HG02610 (cell line): ENCODE measurements at regions not wholly inside any gene's neighbourhood (a gene's known extent, or its start where the extent isn't known, plus 50 kb on each side); places are given as distances from the start of the nearest gene placed in this dataset.
"Not testable (repeated sequence)": the region's sequence is repeated elsewhere in the genome, so short reads cannot be mapped to it uniquely, and the experiment has no call there.

ENCODE experiments used
- ATAC-seq: cut with Tn5 transposase; IDR thresholded peaks from one replicate; pipeline ENCODE4 v1.9.1; 2021; ENCODE audit warnings: mild to moderate bottlenecking, moderate library complexity; ENCODE audit not compliant: unreplicated experiment

DNA sequence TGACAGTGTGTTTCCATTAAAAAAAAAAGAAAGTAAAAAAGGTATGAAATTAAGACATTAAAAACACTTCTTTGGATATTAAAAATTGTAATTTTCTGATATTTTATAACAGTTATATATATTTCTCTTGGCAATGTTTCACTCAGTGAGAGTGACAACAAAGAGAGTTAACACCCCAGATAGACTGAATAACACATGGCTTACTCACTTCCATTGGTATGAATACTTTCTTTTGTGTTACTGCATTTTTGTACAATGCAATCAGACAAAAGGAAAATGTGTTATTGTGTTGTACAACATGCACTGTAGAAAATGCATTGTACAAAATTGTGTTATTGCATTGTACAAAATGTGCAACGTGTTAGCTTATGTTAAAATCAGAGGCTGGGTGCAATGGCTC, 676.6 kb upstream of the AMELY start:
- not testable (repeated sequence) for ATAC-seq

DNA sequence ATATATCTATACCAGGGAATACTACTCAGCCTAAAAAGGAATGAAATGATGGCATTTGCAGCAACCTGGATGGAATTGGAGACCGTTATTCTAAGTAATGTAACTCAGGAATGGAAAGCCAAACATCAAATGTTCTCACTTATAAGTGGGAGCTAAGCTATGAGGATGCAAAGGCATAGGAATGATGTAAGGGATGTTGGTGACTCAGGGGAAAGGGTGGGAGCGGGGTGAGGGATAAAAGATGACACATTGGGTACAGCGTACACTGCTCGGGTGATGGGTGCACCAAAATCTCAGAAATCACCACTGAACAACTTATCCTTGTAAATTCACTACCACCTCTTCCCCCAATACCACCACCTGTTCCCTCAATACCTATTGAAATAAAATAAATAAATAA, 651.0 kb upstream of the AMELY start:
- no peak for ATAC-seq

- no peak for ATAC-seq
These were observed 646.1 kb upstream of the AMELY start for GRCh38 chrY:7557675-7558074.

- no peak for ATAC-seq
These were observed 643.5 kb upstream of the AMELY start for GRCh38 chrY:7555006-7555405.

GRCh38 chrY:7545060-7545459, 633.5 kb upstream of the AMELY start:
- no peak for ATAC-seq

GRCh38 chrY:7544172-7544770, 632.7 kb upstream of the AMELY start:
- no peak for ATAC-seq

GRCh38 chrY:7543506-7543905, 632.0 kb upstream of the AMELY start:
- ATAC-seq = no peak

DNA sequence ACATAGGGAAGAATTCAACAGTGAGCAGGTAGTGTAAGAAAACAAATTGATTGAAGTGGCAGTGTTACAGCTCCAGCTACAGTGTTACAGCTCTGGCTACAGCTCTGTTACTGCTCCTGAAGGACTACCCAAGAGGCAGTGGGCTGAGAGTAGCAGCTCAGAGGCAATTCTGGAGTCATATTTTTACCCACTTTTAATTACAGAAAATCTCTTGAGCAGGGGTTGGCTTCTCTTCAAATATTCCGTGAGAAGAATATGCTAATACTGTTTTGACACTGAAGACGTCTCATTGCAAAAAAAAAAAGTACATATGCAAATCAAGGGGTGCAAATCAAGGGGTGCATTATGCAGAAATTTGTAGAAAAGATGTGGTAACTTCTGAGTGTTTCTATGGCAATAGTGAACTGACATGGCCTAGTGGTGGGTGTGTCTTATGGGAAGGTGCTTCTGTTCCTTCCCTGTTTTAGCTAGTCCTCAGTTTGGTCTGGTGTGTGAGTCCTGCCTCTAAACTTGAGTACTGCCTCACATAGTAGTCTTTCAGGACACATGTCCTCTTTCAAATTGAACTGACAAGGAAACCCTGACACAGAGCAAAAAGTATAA, 630.8 kb upstream of the AMELY start:
- ATAC-seq = no peak

DNA sequence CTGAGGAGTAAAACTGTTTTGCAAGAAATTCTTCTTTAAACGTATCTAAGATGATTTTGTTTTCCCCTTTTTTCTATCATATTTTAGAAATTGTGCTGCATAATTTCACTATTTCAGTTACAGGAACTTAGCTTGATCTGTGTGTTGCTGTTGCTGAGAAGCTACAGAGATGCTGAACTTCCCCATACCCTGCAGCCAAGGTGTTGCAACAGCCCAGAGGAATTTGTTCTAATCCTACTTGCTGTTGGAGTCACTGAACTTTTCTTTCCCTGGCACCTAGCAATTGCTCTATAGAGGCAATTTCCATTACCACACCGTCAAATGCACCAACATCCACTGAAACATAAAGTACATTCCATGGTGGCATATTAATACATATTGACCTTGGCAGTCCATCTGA, 617.8 kb upstream of the AMELY start:
- no peak for ATAC-seq

GRCh38 chrY:7527568-7527967, 616.0 kb upstream of the AMELY start:
- not testable (repeated sequence) for ATAC-seq

DNA sequence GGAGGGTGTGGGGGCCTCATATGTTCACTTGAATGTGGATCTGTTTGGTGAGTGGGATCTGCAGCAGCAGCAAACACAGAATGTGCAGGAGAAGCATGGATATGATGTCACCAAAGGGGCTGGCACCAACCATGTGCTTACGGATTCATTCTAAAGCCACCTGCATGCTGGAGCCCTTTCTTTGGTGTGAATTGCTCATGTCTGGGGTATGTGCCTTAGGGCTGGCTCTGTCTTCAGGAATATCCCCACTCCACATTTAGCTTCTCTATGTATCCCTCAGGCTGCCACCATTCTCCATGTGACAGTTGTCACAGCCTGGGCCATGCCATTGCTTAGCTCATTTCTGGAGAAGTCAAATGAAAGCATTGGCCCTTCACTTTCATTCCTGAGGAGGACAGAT, 606.8 kb upstream of the AMELY start:
- no peak for ATAC-seq

- ATAC-seq = no peak
These were observed 604.7 kb upstream of the AMELY start for GRCh38 chrY:7516268-7516667.

- no peak for ATAC-seq
These were observed 604.3 kb upstream of the AMELY start for GRCh38 chrY:7515812-7516211.

DNA sequence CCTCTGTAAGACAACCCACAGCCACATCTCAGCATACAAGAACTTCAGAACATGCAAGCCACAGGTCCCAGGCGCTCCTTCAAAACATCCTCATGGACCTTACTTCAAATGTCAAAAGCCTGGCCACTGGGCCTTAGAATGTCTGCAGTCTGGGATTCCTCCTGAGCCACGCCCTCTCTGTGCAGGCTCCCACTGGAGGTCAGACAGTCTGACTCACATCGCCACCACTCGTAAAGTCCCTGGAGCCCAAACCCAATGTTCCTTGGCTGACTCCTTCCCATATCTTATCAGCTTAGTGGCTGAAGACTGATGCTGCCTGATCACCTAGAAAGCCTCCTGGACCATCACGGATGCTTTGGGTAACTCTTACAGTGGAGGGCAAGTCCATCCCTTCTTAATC, 591.3 kb upstream of the AMELY start:
- ATAC-seq = no peak

- ATAC-seq = no peak
These were observed 589.7 kb upstream of the AMELY start for GRCh38 chrY:7501236-7501635.

DNA sequence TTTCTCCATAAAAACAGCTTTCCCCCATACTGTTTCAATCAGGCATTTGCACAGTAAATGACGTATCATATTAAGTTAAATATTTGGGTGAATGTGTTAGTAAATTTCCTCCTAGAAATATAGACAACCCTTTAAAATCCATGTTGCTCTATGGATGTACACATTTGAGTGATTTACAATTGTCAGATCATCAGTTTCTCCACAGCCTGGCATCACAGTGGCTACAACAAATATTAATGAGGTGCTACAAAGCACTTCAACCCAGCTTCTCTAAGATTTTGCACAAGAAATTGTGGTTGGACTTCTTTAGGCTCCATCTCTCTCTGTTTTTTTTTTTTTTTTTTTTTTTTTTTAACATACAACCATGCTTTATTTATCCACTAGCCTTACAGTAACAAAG, 584.4 kb upstream of the AMELY start:
- no peak for ATAC-seq

DNA sequence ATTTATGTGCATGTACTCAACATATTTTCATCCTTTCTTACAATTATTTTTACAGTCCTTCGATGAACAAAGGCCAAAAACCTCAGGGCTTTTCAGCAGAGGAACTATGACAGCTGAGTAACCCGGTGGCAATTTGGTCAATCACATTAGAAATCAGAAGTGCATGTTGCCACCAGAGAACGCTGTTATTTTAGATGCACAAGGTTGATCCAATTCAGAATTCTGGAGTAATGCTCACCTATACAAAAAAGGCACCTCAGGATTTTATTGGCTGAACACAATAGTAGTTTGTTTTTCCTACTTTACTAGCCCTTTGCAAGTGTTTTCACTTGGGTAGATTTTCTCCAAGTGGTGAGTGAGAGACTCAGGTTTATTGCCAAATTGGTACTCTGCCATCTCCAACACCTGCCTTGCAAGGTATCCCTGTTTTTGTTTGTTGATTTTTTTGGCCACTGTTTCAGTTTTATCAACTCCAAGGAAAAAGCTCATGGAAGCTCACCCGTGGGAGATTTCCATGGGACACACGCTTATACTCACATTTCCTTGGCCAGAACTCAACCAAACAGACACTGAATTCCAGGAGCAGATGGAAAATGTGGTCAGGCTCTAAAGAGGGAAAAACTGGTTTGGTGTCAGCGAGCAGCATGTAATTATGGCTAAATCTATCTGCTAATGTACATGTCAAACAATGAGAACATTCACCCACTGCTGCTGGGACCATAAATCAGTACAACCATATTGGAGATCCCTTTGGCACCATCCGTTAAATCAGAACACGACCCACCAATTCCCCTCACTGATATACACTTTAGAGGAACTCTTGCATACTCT, 573.1 kb upstream of the AMELY start:
- not testable (repeated sequence) for ATAC-seq

DNA sequence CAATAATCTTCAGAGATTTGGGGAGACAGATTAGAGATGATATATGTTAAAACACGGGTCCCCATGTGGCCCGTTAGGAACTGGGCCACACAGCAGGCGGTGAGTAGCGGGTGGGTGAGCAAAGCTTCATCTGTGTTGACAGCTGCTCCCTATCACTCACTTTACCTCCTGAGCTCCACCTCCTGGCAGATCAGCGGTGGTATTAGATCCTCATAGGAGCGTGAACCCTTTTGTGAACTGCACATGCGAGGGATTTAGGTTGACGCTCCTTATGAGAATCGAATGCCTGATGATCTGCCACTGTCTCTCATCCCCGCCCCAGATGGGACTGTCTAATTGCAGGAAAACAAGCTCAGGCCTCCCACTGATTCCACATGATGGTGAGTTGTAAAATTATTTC, 560.4 kb upstream of the AMELY start:
- ATAC-seq = no peak

DNA sequence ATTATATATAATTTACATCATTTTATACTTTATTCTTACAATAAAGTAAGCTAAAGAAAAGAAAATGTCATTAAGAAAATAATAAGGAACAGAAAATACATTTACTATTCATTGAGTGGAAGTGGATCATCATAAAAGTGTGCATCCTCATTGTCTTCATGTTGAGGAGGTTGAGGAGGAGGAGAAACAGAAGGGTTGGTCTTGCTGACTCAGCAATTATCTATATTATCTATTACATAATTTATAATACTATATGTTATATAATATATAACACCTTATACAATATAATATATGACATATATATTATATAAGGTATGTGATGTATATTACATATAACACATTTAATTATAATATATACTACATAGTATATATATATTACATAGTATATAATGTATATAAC, 558.5 kb upstream of the AMELY start:
- ATAC-seq = no peak

DNA sequence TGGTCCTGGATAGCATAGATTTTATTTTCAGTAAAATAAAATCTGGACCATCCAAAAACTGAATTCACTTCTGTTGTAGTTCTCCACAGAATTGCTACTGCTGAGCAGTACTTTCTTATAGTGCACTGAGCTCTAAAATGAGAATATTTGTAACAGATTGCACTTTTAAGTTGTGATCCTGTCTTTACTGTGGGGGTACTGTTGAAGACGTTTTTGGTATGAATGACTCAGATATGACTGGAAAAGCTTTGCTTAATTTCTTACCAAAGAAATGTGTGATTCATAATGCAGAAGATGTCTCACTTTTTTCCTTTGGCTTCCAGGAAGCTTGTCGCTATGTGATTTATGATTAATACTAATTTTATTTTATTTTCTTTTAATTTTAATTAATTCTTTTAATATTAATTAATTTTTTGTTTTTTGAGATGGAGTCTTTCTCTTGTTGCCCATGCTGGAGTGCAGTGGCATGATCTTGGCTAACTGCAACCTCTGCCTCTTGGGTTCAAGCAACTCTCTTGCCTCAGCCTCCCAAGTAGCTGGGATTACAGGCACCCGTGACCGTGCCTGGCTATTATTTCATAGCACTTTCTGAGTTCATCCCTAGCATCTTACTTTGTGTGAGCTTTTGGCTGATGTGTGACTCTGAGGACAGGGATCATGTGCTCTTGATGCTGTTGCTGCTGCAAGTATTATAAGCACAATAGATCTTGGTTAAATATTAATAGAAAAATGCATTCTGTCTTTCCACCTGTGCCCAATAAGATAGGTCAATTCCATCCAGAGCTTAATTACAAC, 557.6 kb upstream of the AMELY start:
- no peak for ATAC-seq

DNA sequence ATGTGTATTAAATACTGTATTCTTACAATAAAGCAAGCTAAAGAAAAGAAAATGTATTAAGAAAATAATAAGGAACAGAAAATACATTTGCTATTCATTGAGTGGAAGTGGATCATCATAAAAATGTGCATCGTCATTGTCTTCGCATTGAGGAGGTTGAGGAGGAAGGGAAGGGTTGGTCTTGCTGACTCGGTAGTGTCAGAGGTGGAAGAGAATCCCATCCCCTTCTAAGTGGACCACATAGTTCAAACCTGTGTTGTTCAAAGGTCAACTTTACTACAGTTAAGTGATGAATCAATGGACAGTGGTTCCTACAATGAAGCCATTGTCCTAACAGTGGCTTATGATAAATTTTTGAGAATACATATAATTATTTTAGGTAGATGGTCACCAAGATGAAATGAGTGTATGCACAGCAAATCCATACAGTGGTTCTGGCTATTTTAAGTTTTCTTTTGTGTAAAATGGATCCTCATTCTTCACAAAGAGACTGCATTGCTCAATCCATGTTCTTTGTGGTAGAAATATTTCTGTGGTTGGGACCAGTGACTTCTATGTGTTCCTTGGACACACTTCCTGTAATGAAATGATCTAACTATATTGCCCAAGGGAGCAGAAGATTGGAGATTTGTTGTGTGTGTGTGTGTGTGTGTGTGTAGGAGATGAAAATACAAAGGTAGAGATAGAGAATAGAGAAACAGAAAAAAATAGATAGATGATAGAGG, 556.4 kb upstream of the AMELY start:
- ATAC-seq = no peak
